Endothelial cell of umbilical vein (primary cell): ENCODE measurements at regions not wholly inside any gene's neighbourhood (a gene's known extent, or its start where the extent isn't known, plus 50 kb on each side); places are given as distances from the start of the nearest gene placed in this dataset.

Source experiments
- BruUV-seq: library from RNA; stranded (reverse); fragments of 400-500 nt; replicated peaks from 2 replicates; lab custom pipeline; 2021; lab: Mats Ljungman, UMichigan
- CTCF ChIA-PET: fragments of 300-600, 350-600 bp; sonication (Branson Sonifier 250); formaldehyde crosslinking; loops from one replicate; lab custom pipeline; 2021; ENCODE audit warnings: antibody characterized with exemption, inconsistent platforms; lab: Charles Lee
- POLR2A ChIA-PET: fragments of 300-600, 350-600 bp; sonication (Branson Sonifier 250); formaldehyde crosslinking; loops from one replicate; lab custom pipeline; 2021; ENCODE audit warnings: antibody characterized with exemption, inconsistent platforms; lab: Charles Lee
- DNase-seq: peaks from one replicate; pipeline ENCODE4 v3.0.0-alpha.2; 2011; ENCODE audit warnings: low read depth, low spot score
- FAIRE-seq: peaks from 2 replicates; lab custom pipeline; 2011; peaks lifted over from hg19 to GRCh38; lab: Jason Lieb, UNC
- H2AFZ ChIP-seq: 2 replicates; pipeline ENCODE4 v1.6.0; 2012; ENCODE audit warnings: low read depth, low read length, control low read depth, inconsistent platforms
- H3K27ac ChIP-seq: 2 replicates; pipeline ENCODE4 v1.5.1; 2011; ENCODE audit warnings: low read depth, mild to moderate bottlenecking, control low read depth, low read length, moderate library complexity; ENCODE audit not compliant: insufficient read depth
- H3K27me3 ChIP-seq, 2 experiments: 2 replicates each; pipeline versions ENCODE4 v1.6.0 to v1.6.1; 2011; ENCODE audit warnings: low read length in 2 of 2, mixed read lengths in 1 of 2; ENCODE audit not compliant: control insufficient read depth in 2 of 2, insufficient read depth in 2 of 2
- H3K36me3 ChIP-seq, 2 experiments: 2 replicates in 1 of 2; 3 replicates in 1 of 2; pipeline ENCODE4 v1.5.1; 2011; ENCODE audit warnings: low read length in 2 of 2, mild to moderate bottlenecking in 1 of 2, moderate library complexity in 1 of 2; ENCODE audit not compliant: control insufficient read depth in 2 of 2, insufficient read depth in 2 of 2; ENCODE audit errors: extremely low read depth in 1 of 2
- H3K4me1 ChIP-seq: 3 replicates; pipeline ENCODE4 v1.5.1; 2011; ENCODE audit warnings: mild to moderate bottlenecking, low read length; ENCODE audit not compliant: control insufficient read depth, insufficient read depth; ENCODE audit errors: extremely low read depth
- H3K4me2 ChIP-seq: 2 replicates; pipeline ENCODE4 v1.6.1; 2011; ENCODE audit warnings: low read length, control low read depth, mixed read lengths; ENCODE audit not compliant: insufficient read depth
- H3K4me3 ChIP-seq, 3 experiments: fragments of 200-600 bp in 1 of 3; sonication (generic), shearing (Covaris generic) in 1 of 3; replicated peaks in 1 of 3; 2 replicates each; pipeline ENCODE4 v1.5.1; 2011 to 2016; ENCODE audit warnings: control low read depth in 3 of 3, low read length in 3 of 3, mild to moderate bottlenecking in 2 of 3, inconsistent platforms in 1 of 3, low read depth in 1 of 3, moderate library complexity in 1 of 3; ENCODE audit not compliant: insufficient read depth in 1 of 3
- H3K79me2 ChIP-seq: 2 replicates; pipeline ENCODE4 v1.6.0; 2012; ENCODE audit warnings: low read length, inconsistent platforms; ENCODE audit not compliant: control insufficient read depth, insufficient read depth
- H3K9ac ChIP-seq: replicated peaks from 2 replicates; pipeline ENCODE3; 2011; ENCODE audit warnings: low read length, control low read depth; ENCODE audit not compliant: insufficient read depth; ENCODE audit errors: extremely low read depth
- H3K9me1 ChIP-seq: replicated peaks from 3 replicates; pipeline ENCODE4 v1.6.0; 2011; ENCODE audit warnings: mild to moderate bottlenecking, low read length; ENCODE audit not compliant: control insufficient read depth, insufficient read depth; ENCODE audit errors: extremely low read depth
- H3K9me3 ChIP-seq: replicated peaks from 2 replicates; pipeline ENCODE4 v1.5.1; 2012; ENCODE audit warnings: low read length, inconsistent platforms; ENCODE audit not compliant: control insufficient read depth, insufficient read depth
- H4K20me1 ChIP-seq: replicated peaks from 2 replicates; pipeline ENCODE3; 2011; ENCODE audit warnings: mild to moderate bottlenecking, low read length; ENCODE audit not compliant: control insufficient read depth, insufficient read depth; ENCODE audit errors: extremely low read depth
- CTCF ChIP-seq, 2 donors: IDR thresholded peaks; 1 replicate in 1 of 2; 2 replicates in 1 of 2; pipeline ENCODE4 v1.5.1; 2011; ENCODE audit warnings: low read length in 2 of 2, mild to moderate bottlenecking in 2 of 2, moderate library complexity in 2 of 2, control low read depth in 1 of 2, inconsistent platforms in 1 of 2, low read depth in 1 of 2; ENCODE audit not compliant: insufficient read depth in 1 of 2; ENCODE audit errors: extremely low read depth in 1 of 2
- EZH2 ChIP-seq: IDR thresholded peaks from 2 replicates; pipeline ENCODE4 v1.6.1; 2012; ENCODE audit warnings: borderline replicate concordance, low read depth, mild to moderate bottlenecking, moderate library complexity, low read length, inconsistent platforms; ENCODE audit not compliant: severe bottlenecking
- FOS ChIP-seq: IDR thresholded peaks from 2 replicates; pipeline ENCODE4 v1.6.1; 2011; ENCODE audit warnings: mild to moderate bottlenecking, low read length, moderate library complexity, borderline replicate concordance; ENCODE audit not compliant: insufficient read depth
- GATA2 ChIP-seq: IDR thresholded peaks from 2 replicates; pipeline ENCODE4 v1.7.0; 2011; ENCODE audit warnings: low read depth, mild to moderate bottlenecking, moderate library complexity, mixed read lengths, low read length; ENCODE audit not compliant: insufficient read length, insufficient read depth
- JUN ChIP-seq: IDR thresholded peaks from 2 replicates; pipeline ENCODE4 v1.6.1; 2011; ENCODE audit warnings: borderline replicate concordance, low read depth; ENCODE audit not compliant: insufficient read length, insufficient read depth
- MAX ChIP-seq: IDR thresholded peaks from 2 replicates; pipeline ENCODE4 v1.6.1; 2011; ENCODE audit not compliant: insufficient read depth, insufficient read length
- MYC ChIP-seq: IDR thresholded peaks from one replicate; pipeline ENCODE4 v1.6.1; 2011; ENCODE audit warnings: mild to moderate bottlenecking, low read depth, low read length
- POLR2A ChIP-seq: IDR thresholded peaks from 2 replicates; pipeline ENCODE4 v1.6.1; 2012; ENCODE audit warnings: low read depth, mild to moderate bottlenecking, control low read depth, low read length
- POLR2AphosphoS5 ChIP-seq: IDR thresholded peaks from 2 replicates; pipeline ENCODE4 v1.6.1; 2012; ENCODE audit warnings: low read depth, mild to moderate bottlenecking, control low read depth, low read length, moderate library complexity; ENCODE audit not compliant: insufficient read depth
- dilution Hi-C: fragments of 300-500 bp; cut with MboI; formaldehyde crosslinking; loops from one replicate; pipeline ENCODE4 v1.15.0; 2019; ENCODE audit warnings: low sequenced_read_pairs; ENCODE audit not compliant: extremely low pct_ligation_motif_present
- intact Hi-C: fragments of 100-400 bp; cut with micrococcal nuclease; formaldehyde crosslinking; loops from one replicate; pipeline ENCODE4 v1.10.0; 2022

- H3K27me3 ChIP-seq: no peaks in the 10 kb centered on the region
- no peak overlapping the region for H3K4me2 ChIP-seq
- no peaks in the 10 kb centered on the region for H3K36me3 ChIP-seq
- dilution Hi-C loops (no loop called here), intact Hi-C loops (loop anchor here (1.0 to 10.0 kb wide), 10 partner anchors 206 to 1255 kb away; no protein-coding TSS in a partner anchor)
- no peaks in the 10 kb centered on the region for H3K9me3 ChIP-seq
- peak; percentile 44 for FAIRE-seq
- no peaks in the 10 kb centered on the region for H4K20me1 ChIP-seq
- no peaks in the 10 kb centered on the region for H3K9me1 ChIP-seq
- H2AFZ ChIP-seq: no peak overlapping the region
- DNase-seq: peak; percentile 75
- H3K4me1 ChIP-seq: peaks cover 13% of the 10 kb centered on the region
- no peak for TF ChIP-seq MYC
- peak; percentile 65 to 68 for TF ChIP-seq CTCF (IDR thresholded peaks at IDR 0.05; ENCODE audit: extremely low read depth in 1 of 2, insufficient read depth in 1 of 2, low read depth in 1 of 2, low read length in 2 of 2)
- no peak overlapping the region for H3K9ac ChIP-seq
- CTCF ChIA-PET: interaction anchor here (0.5 to 4.4 kb wide), 58 partner anchors 10 to 1459 kb away, joined by 3 to 110 read pairs (median 4); partner anchors contain the start of gene LRRC1
- no peak overlapping the region for H3K4me3 ChIP-seq
- H3K27ac ChIP-seq: no peak overlapping the region
- no peaks in the 10 kb centered on the region for H3K79me2 ChIP-seq
- no TSS peak for BruUV-seq
- POLR2A ChIA-PET: no interaction called here
Observed at GRCh38 chr6:53986165-53986720, 125.0 kb upstream of the MLIP start.

- ChIA-PET POLR2A (no interaction called here), CTCF (interaction anchor here (0.5 to 4.4 kb wide), 53 partner anchors 10 to 1458 kb away, joined by 3 to 110 read pairs (median 4); partner anchors contain the start of gene LRRC1)
- no TSS peak for BruUV-seq
- intact Hi-C loops (loop anchor here (1.0 to 10.0 kb wide), 10 partner anchors 205 to 1254 kb away; no protein-coding TSS in a partner anchor), dilution Hi-C loops (no loop called here)
- Histone ChIP-seq H3K4me2 (no peak overlapping the region), H3K4me3 (no peak overlapping the region), H3K27me3 (no peaks in the 10 kb centered on the region), H3K9ac (no peak overlapping the region), H3K4me1 (peaks cover 13% of the 10 kb centered on the region), H3K9me1 (no peaks in the 10 kb centered on the region), H4K20me1 (no peaks in the 10 kb centered on the region), H2AFZ (no peak overlapping the region), H3K27ac (no peak overlapping the region), H3K9me3 (no peaks in the 10 kb centered on the region), H3K79me2 (no peaks in the 10 kb centered on the region), H3K36me3 (no peaks in the 10 kb centered on the region)
- FAIRE-seq: no peak
- TF ChIP-seq POLR2AphosphoS5 (no peak), EZH2 (no peak), FOS (no peak), JUN (no peak), MYC (no peak), GATA2 (no peak), CTCF (IDR thresholded peaks at IDR 0.05; ENCODE audit: extremely low read depth in 1 of 2, insufficient read depth in 1 of 2, low read depth in 1 of 2, low read length in 2 of 2) (no peak), MAX (no peak), POLR2A (no peak)
- peak; percentile 7 for DNase-seq
Observed at GRCh38 chr6:53986721-53987521, 124.3 kb upstream of the MLIP start.
